ENCODE measurements at regions not wholly inside any gene's neighbourhood (a gene's known extent, or its start where the extent isn't known, plus 50 kb on each side); places are given as distances from the start of the nearest gene placed in this dataset.

GRCh38 chr10:88115968-88116367 lies 252.5 kb downstream of the PTEN start (continued):
- no peak for TF ChIP-seq ZNF263 (CRISPR knock-in tag; IDR thresholded peaks at IDR 0.05; ENCODE audit: low read depth)
- TF ChIP-seq HMGXB4 (CRISPR knock-in tag; IDR thresholded peaks at IDR 0.05) = no peak
- no peak for TF ChIP-seq TEAD1 (CRISPR knock-in tag; IDR thresholded peaks at IDR 0.05)
- no peak for TF ChIP-seq GABPB1 (CRISPR knock-in tag; IDR thresholded peaks at IDR 0.05)
- TF ChIP-seq NFE2L1 (CRISPR knock-in tag; IDR thresholded peaks at IDR 0.05) = no peak
- no peak for TF ChIP-seq E2F1 (CRISPR knock-in tag; IDR thresholded peaks at IDR 0.05)

GRCh38 chr10:88116481-88116880 lies 253.1 kb downstream of the PTEN start:
- no peaks in the 10 kb centered on the region for H3K36me3 Mint-ChIP-seq
- H3K27ac Mint-ChIP-seq = no peak overlapping the region
- no peak overlapping the region for H3K4me3 Mint-ChIP-seq
- DNase-seq (ENCODE audit: low spot score) = no peak
- TF ChIP-seq GTF2I (CRISPR knock-in tag; conservative IDR thresholded peaks at IDR 0.05) = no peak
- TF ChIP-seq ZNF425 (CRISPR knock-in tag; conservative IDR thresholded peaks at IDR 0.05) = no peak
- TF ChIP-seq MYBL2 (CRISPR knock-in tag; IDR thresholded peaks at IDR 0.05) = no peak
- no peak for TF ChIP-seq HMGXB4 (CRISPR knock-in tag; IDR thresholded peaks at IDR 0.05)
- TF ChIP-seq CREM (CRISPR knock-in tag; IDR thresholded peaks at IDR 0.05) = no peak
- no peak for TF ChIP-seq ZNF416 (CRISPR knock-in tag; IDR thresholded peaks at IDR 0.05)
- TF ChIP-seq FOXP4 (CRISPR knock-in tag; IDR thresholded peaks at IDR 0.05) = no peak
- TF ChIP-seq CREB1 (CRISPR knock-in tag; IDR thresholded peaks at IDR 0.05) = no peak
- TF ChIP-seq ZNF512 (CRISPR knock-in tag; IDR thresholded peaks at IDR 0.05; ENCODE audit: borderline replicate concordance) = no peak
- TF ChIP-seq ZSCAN18 (CRISPR knock-in tag; IDR thresholded peaks at IDR 0.05) = no peak
- TF ChIP-seq ESRRA (CRISPR knock-in tag; IDR thresholded peaks at IDR 0.05; ENCODE audit: borderline replicate concordance) = no peak
- no peak for TF ChIP-seq NR2C2 (CRISPR knock-in tag; IDR thresholded peaks at IDR 0.05)
- TF ChIP-seq ZNF121 (CRISPR knock-in tag; IDR thresholded peaks at IDR 0.05) = no peak
- H3K9me3 Mint-ChIP-seq = no peaks in the 10 kb centered on the region
- no peak for ATAC-seq
- peaks cover 15% of the 10 kb centered on the region for H3K4me1 Mint-ChIP-seq
- CTCF ChIA-PET = no interaction called here
- no peaks in the 10 kb centered on the region for H3K27me3 Mint-ChIP-seq (ENCODE audit: low read depth)
- POLR2A ChIA-PET = no interaction called here
